Epithelial cell of proximal tubule (primary cell): ENCODE measurements at regions not wholly inside any gene's neighbourhood (a gene's known extent, or its start where the extent isn't known, plus 50 kb on each side); places are given as distances from the start of the nearest gene placed in this dataset.

Experiments
- DNase-seq: peaks from one replicate; pipeline ENCODE4 v3.0.0-alpha.2; 2011; ENCODE audit warnings: low read depth
- H3K4me3 ChIP-seq: 2 replicates; pipeline ENCODE4 v1.5.1; 2011; ENCODE audit warnings: low read depth, mild to moderate bottlenecking, low read length
- CTCF ChIP-seq: conservative IDR thresholded peaks from 2 replicates; pipeline ENCODE4 v1.5.1; 2012; ENCODE audit warnings: low read depth, mild to moderate bottlenecking, low read length

GRCh38 chr17:14750866-14751265 is 450.0 kb downstream of the HS3ST3B1 start:
- no peak for TF ChIP-seq CTCF
- no peak overlapping the region for H3K4me3 ChIP-seq
- DNase-seq, result no peak

GRCh38 chr17:14749269-14749668 is 448.4 kb downstream of the HS3ST3B1 start:
- DNase-seq, result no peak
- no peak overlapping the region for H3K4me3 ChIP-seq
- no peak for TF ChIP-seq CTCF

GRCh38 chr17:14748036-14748710 is 447.3 kb downstream of the HS3ST3B1 start:
- no peak for DNase-seq
- H3K4me3 ChIP-seq, result no peak overlapping the region
- no peak for TF ChIP-seq CTCF

GRCh38 chr17:14747603-14747950 is 446.7 kb downstream of the HS3ST3B1 start:
- no peak for TF ChIP-seq CTCF
- DNase-seq, result no peak
- no peak overlapping the region for H3K4me3 ChIP-seq

GRCh38 chr17:14746822-14747602 is 446.1 kb downstream of the HS3ST3B1 start:
- no peak for DNase-seq
- TF ChIP-seq CTCF, result no peak
- no peak overlapping the region for H3K4me3 ChIP-seq

- H3K4me3 ChIP-seq, result no peak overlapping the region
- no peak for TF ChIP-seq CTCF
- no peak for DNase-seq
Measured at GRCh38 chr17:14745541-14745940, 444.7 kb downstream of the HS3ST3B1 start.
